Activated naive CD4-positive, alpha-beta T cell treated with anti-CD3 and anti-CD28 coated beads, Interleukin-2, amount 10 ng/mL, durations not matched to agents 7 days and 5 days (primary cell): ENCODE measurements at regions not wholly inside any gene's neighbourhood (a gene's known extent, or its start where the extent isn't known, plus 50 kb on each side); places are given as distances from the start of the nearest gene placed in this dataset.
A peak's percentile ranks its signal among the peaks of the same experiment; 100 is the strongest.
"Not testable (repeated sequence)": the region's sequence is repeated elsewhere in the genome, so short reads cannot be mapped to it uniquely, and the experiment has no call there.

ENCODE experiments used
- CTCF ChIA-PET: fragments of 350-600 bp; sonication (Branson Sonifier 250); formaldehyde crosslinking; loops from one replicate; lab custom pipeline; 2021; ENCODE audit warnings: antibody characterized with exemption; lab: Charles Lee
- DNase-seq: peaks from one replicate; pipeline ENCODE4 v3.0.0-alpha.2; 2020
- H3K27ac Mint-ChIP-seq: one replicate; pipeline ENCODE4 v1.8.0; 2021; ENCODE audit warnings: mild to moderate bottlenecking, moderate library complexity, mixed read lengths
- H3K27me3 Mint-ChIP-seq: one replicate; pipeline ENCODE4 v1.8.0; 2021; ENCODE audit warnings: mild to moderate bottlenecking, mixed read lengths
- H3K36me3 Mint-ChIP-seq: one replicate; pipeline ENCODE4 v1.8.0; 2021; ENCODE audit warnings: mixed read lengths
- H3K4me1 Mint-ChIP-seq: one replicate; pipeline ENCODE4 v1.8.0; 2021; ENCODE audit warnings: mixed read lengths
- H3K4me3 Mint-ChIP-seq: one replicate; pipeline ENCODE4 v1.8.0; 2021; ENCODE audit warnings: mild to moderate bottlenecking, moderate library complexity, mixed read lengths
- H3K9me3 Mint-ChIP-seq: one replicate; pipeline ENCODE4 v1.8.0; 2021; ENCODE audit warnings: mixed read lengths

GRCh38 chr11:67884761-67885558 is 118.9 kb downstream of the UNC93B1 start:
- not testable (repeated sequence) for H3K36me3 Mint-ChIP-seq, H3K9me3 Mint-ChIP-seq
- H3K27me3 Mint-ChIP-seq = peaks cover 15% of the 10 kb centered on the region
- H3K4me1 Mint-ChIP-seq = peaks cover 25% of the 10 kb centered on the region
- peak overlapping the region; percentile 94 for H3K27ac Mint-ChIP-seq
- peak overlapping the region; percentile 79 for H3K4me3 Mint-ChIP-seq
- DNase-seq = peak; percentile 48
- CTCF ChIA-PET = interaction anchor here (0.5 to 1.4 kb wide), 2 partner anchors 70 to 1357 kb away, joined by 3 to 4 read pairs; no protein-coding TSS in a partner anchor

GRCh38 chr11:67884073-67884757 is 119.7 kb downstream of the UNC93B1 start:
- not testable (repeated sequence) for DNase-seq, H3K36me3 Mint-ChIP-seq, H3K9me3 Mint-ChIP-seq
- CTCF ChIA-PET = interaction anchor here (1.4 kb wide), 1 partner anchor 71 kb away, joined by 4 read pairs; no protein-coding TSS in a partner anchor
- peak overlapping the region; percentile 94 for H3K27ac Mint-ChIP-seq
- H3K27me3 Mint-ChIP-seq = peaks cover 15% of the 10 kb centered on the region
- peak overlapping the region; percentile 79 for H3K4me3 Mint-ChIP-seq
- peaks cover 25% of the 10 kb centered on the region for H3K4me1 Mint-ChIP-seq

GRCh38 chr11:67882304-67882703 is 121.6 kb downstream of the UNC93B1 start:
- DNase-seq, CTCF ChIA-PET, H3K4me3 Mint-ChIP-seq, H3K36me3 Mint-ChIP-seq, H3K9me3 Mint-ChIP-seq, H3K27ac Mint-ChIP-seq: not testable (repeated sequence)
- Mint-ChIP-seq H3K27me3 (peaks cover 13% of the 10 kb centered on the region), H3K4me1 (peaks cover 29% of the 10 kb centered on the region)

GRCh38 chr11:67881836-67882235 is 122.1 kb downstream of the UNC93B1 start:
- H3K9me3 Mint-ChIP-seq, H3K27ac Mint-ChIP-seq, CTCF ChIA-PET, DNase-seq, H3K36me3 Mint-ChIP-seq, H3K4me3 Mint-ChIP-seq: not testable (repeated sequence)
- Mint-ChIP-seq H3K4me1 (peaks cover 30% of the 10 kb centered on the region), H3K27me3 (peaks cover 11% of the 10 kb centered on the region)

GRCh38 chr11:67880594-67881196 is 123.2 kb downstream of the UNC93B1 start:
- H3K36me3 Mint-ChIP-seq, CTCF ChIA-PET, H3K4me3 Mint-ChIP-seq, H3K9me3 Mint-ChIP-seq, DNase-seq, H3K27me3 Mint-ChIP-seq, H3K27ac Mint-ChIP-seq: not testable (repeated sequence)
- peaks cover 24% of the 10 kb centered on the region for H3K4me1 Mint-ChIP-seq

GRCh38 chr11:67878666-67879065 is 125.2 kb downstream of the UNC93B1 start:
- H3K27ac Mint-ChIP-seq, H3K4me3 Mint-ChIP-seq, CTCF ChIA-PET, DNase-seq, H3K27me3 Mint-ChIP-seq, H3K4me1 Mint-ChIP-seq, H3K36me3 Mint-ChIP-seq, H3K9me3 Mint-ChIP-seq: not testable (repeated sequence)

- DNase-seq, H3K36me3 Mint-ChIP-seq, H3K9me3 Mint-ChIP-seq, H3K27me3 Mint-ChIP-seq, H3K4me1 Mint-ChIP-seq, H3K27ac Mint-ChIP-seq, CTCF ChIA-PET, H3K4me3 Mint-ChIP-seq: not testable (repeated sequence)
Measured at GRCh38 chr11:67877316-67877715, 126.6 kb downstream of the UNC93B1 start.

- H3K36me3 Mint-ChIP-seq, DNase-seq, CTCF ChIA-PET, H3K4me3 Mint-ChIP-seq, H3K9me3 Mint-ChIP-seq, H3K27ac Mint-ChIP-seq, H3K4me1 Mint-ChIP-seq: not testable (repeated sequence)
- peaks cover 26% of the 10 kb centered on the region for H3K27me3 Mint-ChIP-seq
Measured at GRCh38 chr11:67873223-67873622, 130.7 kb downstream of the UNC93B1 start.

GRCh38 chr11:67871168-67871567 is 132.7 kb downstream of the UNC93B1 start:
- CTCF ChIA-PET, H3K9me3 Mint-ChIP-seq, H3K27ac Mint-ChIP-seq, DNase-seq, H3K4me1 Mint-ChIP-seq, H3K36me3 Mint-ChIP-seq, H3K4me3 Mint-ChIP-seq: not testable (repeated sequence)
- peaks cover 34% of the 10 kb centered on the region for H3K27me3 Mint-ChIP-seq

- DNase-seq, H3K4me1 Mint-ChIP-seq, H3K27ac Mint-ChIP-seq, CTCF ChIA-PET, H3K36me3 Mint-ChIP-seq, H3K4me3 Mint-ChIP-seq, H3K9me3 Mint-ChIP-seq: not testable (repeated sequence)
- H3K27me3 Mint-ChIP-seq = peaks cover 13% of the 10 kb centered on the region
Measured at GRCh38 chr11:67862896-67863295, 141.0 kb downstream of the UNC93B1 start.

GRCh38 chr11:67859513-67860161 is 144.3 kb downstream of the UNC93B1 start:
- H3K27me3 Mint-ChIP-seq = peaks cover 20% of the 10 kb centered on the region
- H3K27ac Mint-ChIP-seq, H3K4me3 Mint-ChIP-seq, H3K9me3 Mint-ChIP-seq, H3K36me3 Mint-ChIP-seq, H3K4me1 Mint-ChIP-seq: not testable (repeated sequence)
- CTCF ChIA-PET = interaction anchor here (0.7 to 1.9 kb wide), 2 partner anchors 11 to 96 kb away, joined by 3 to 4 read pairs; no protein-coding TSS in a partner anchor
- peak; percentile 69 for DNase-seq

GRCh38 chr11:67850747-67851146 is 153.2 kb downstream of the UNC93B1 start:
- H3K27ac Mint-ChIP-seq, H3K4me3 Mint-ChIP-seq, CTCF ChIA-PET, H3K36me3 Mint-ChIP-seq, H3K9me3 Mint-ChIP-seq, H3K4me1 Mint-ChIP-seq, DNase-seq: not testable (repeated sequence)
- H3K27me3 Mint-ChIP-seq = peaks cover 40% of the 10 kb centered on the region

GRCh38 chr11:67849766-67850165 is 154.1 kb downstream of the UNC93B1 start:
- H3K4me3 Mint-ChIP-seq, H3K36me3 Mint-ChIP-seq, DNase-seq, H3K9me3 Mint-ChIP-seq, CTCF ChIA-PET, H3K27ac Mint-ChIP-seq, H3K4me1 Mint-ChIP-seq: not testable (repeated sequence)
- H3K27me3 Mint-ChIP-seq = peaks cover 40% of the 10 kb centered on the region
